HepG2 (cell line): ENCODE measurements at regions not wholly inside any gene's neighbourhood (a gene's known extent, or its start where the extent isn't known, plus 50 kb on each side); places are given as distances from the start of the nearest gene placed in this dataset.

ENCODE experiments used
- ATAC-seq: fragments of 200-7000 bp; cut with Tn5 transposase; 3 replicates; pipeline ENCODE4 v1.9.1; 2020; ENCODE audit warnings: mild to moderate bottlenecking, moderate library complexity
- BruUV-seq: library from RNA; stranded (reverse); fragments of 400-500 nt; replicated peaks from 2 replicates; lab custom pipeline; 2021; lab: Mats Ljungman, UMichigan
- CTCF ChIA-PET: fragments of 300-600 bp; formaldehyde crosslinking; extraction: SDS; loops from one replicate; lab custom pipeline; 2021; ENCODE audit warnings: low total read pairs, inconsistent platforms, low intra/inter-chr PET ratio; lab: Yijun Ruan, JAX
- POLR2A ChIA-PET: fragments of 350-600 bp; sonication (Branson Sonifier 250); formaldehyde crosslinking; loops from one replicate; lab custom pipeline; 2020; ENCODE audit warnings: antibody characterized with exemption, inconsistent platforms; lab: Yijun Ruan, JAX
- DNase-seq: peaks from one replicate; pipeline ENCODE4 v3.0.0-alpha.2; 2015; ENCODE audit warnings: low spot score
- FAIRE-seq: peaks from 3 replicates; lab custom pipeline; 2011; peaks lifted over from hg19 to GRCh38; lab: Jason Lieb, UNC
- H2AFZ ChIP-seq: one replicate; pipeline ENCODE4 v1.6.1; 2011; ENCODE audit warnings: low read length, inconsistent platforms
- H3K27ac ChIP-seq: fragments of 300-600 bp; 3 replicates; pipeline ENCODE4 v1.8.0; 2011; ENCODE audit warnings: mixed run types, mild to moderate bottlenecking, mixed read lengths, low read length, inconsistent platforms; ENCODE audit not compliant: insufficient read depth; ENCODE audit errors: extremely low read length
- H3K27me3 ChIP-seq, 2 experiments: fragments of 200-600 bp in 1 of 2; 2 replicates in 1 of 2; 3 replicates in 1 of 2; pipeline versions ENCODE4 v1.6.0 to v1.8.0; 2011; ENCODE audit warnings: low read length in 2 of 2, mild to moderate bottlenecking in 2 of 2, moderate library complexity in 2 of 2, inconsistent platforms in 1 of 2; ENCODE audit not compliant: insufficient read depth in 2 of 2, control insufficient read depth in 1 of 2
- H3K36me3 ChIP-seq, 2 experiments: fragments of 200-600 bp in 1 of 2; replicated peaks in 1 of 2; 2 replicates in 1 of 2; 3 replicates in 1 of 2; pipeline versions ENCODE4 v1.5.1 to v1.8.0; 2011; ENCODE audit warnings: low read length in 2 of 2, inconsistent platforms in 1 of 2; ENCODE audit not compliant: insufficient read depth in 2 of 2, control insufficient read depth in 1 of 2
- H3K4me1 ChIP-seq: 2 replicates; pipeline ENCODE4 v1.5.1; 2012; ENCODE audit warnings: low read length, inconsistent platforms; ENCODE audit not compliant: insufficient read depth
- H3K4me2 ChIP-seq: 2 replicates; pipeline ENCODE4 v1.6.0; 2011; ENCODE audit warnings: low read depth, low read length, inconsistent platforms
- H3K4me3 ChIP-seq, 3 experiments: fragments of 200-600 bp in 1 of 3; sonication (generic), shearing (Covaris generic) in 1 of 3; replicated peaks in 1 of 3; 2 replicates each; pipeline ENCODE4 v1.5.1; 2011 to 2016; ENCODE audit warnings: low read length in 3 of 3, inconsistent platforms in 2 of 3, low read depth in 2 of 3, mild to moderate bottlenecking in 2 of 3, control low read depth in 1 of 3, mixed read lengths in 1 of 3; ENCODE audit not compliant: insufficient read depth in 1 of 3
- H3K79me2 ChIP-seq: one replicate; pipeline ENCODE4 v1.6.1; 2011; ENCODE audit warnings: low read length, inconsistent platforms; ENCODE audit not compliant: insufficient read depth
- H3K9ac ChIP-seq: 2 replicates; pipeline ENCODE4 v1.6.0; 2011; ENCODE audit warnings: mild to moderate bottlenecking, low read depth, low read length, inconsistent platforms; ENCODE audit not compliant: insufficient read depth
- H3K9me3 ChIP-seq: 2 replicates; pipeline ENCODE4 v1.5.1; 2012; ENCODE audit warnings: mild to moderate bottlenecking, low read length
- H4K20me1 ChIP-seq: 2 replicates; pipeline ENCODE4 v1.6.0; 2011; ENCODE audit warnings: inconsistent platforms, mild to moderate bottlenecking, low read length, moderate library complexity; ENCODE audit not compliant: insufficient read depth
- MAFF ChIP-seq: IDR thresholded peaks from 2 replicates; pipeline ENCODE4 v1.6.1; 2011; ENCODE audit warnings: low read depth, low read length, improper control_type of control experiment
- SAFB2 ChIP-seq: sonication (generic); formaldehyde crosslinking; IDR thresholded peaks from 2 replicates; pipeline ENCODE4 v1.5.1; 2020; ENCODE audit warnings: missing genetic modification reagents, low read depth, mild to moderate bottlenecking, borderline replicate concordance
- TAF1 ChIP-seq: sonication (generic); formaldehyde crosslinking; IDR thresholded peaks from 2 replicates; pipeline ENCODE4 v1.4.0; 2020; ENCODE audit warnings: missing genetic modification reagents
- TAF15 ChIP-seq: fragments of 200-400 bp; formaldehyde crosslinking; IDR thresholded peaks from one replicate; pipeline ENCODE4 v1.6.1; 2018; ENCODE audit warnings: mild to moderate bottlenecking, low read depth, low read length; ENCODE audit not compliant: poor library complexity, severe bottlenecking
- TCF12 ChIP-seq, 2 experiments: fragments of 450-650 bp in 1 of 2; sonication (generic) in 1 of 2; formaldehyde crosslinking in 1 of 2; IDR thresholded peaks; 2 replicates each; pipeline versions ENCODE4 v1.6.1 to v1.8.0; 2017 to 2022; ENCODE audit warnings: antibody characterized with exemption in 1 of 2, mild to moderate bottlenecking in 1 of 2, missing genetic modification reagents in 1 of 2, moderate library complexity in 1 of 2
- ZNF614 ChIP-seq: IDR thresholded peaks from 2 replicates; pipeline ENCODE4 v1.6.1; 2018; ENCODE audit warnings: missing biosample characterization, missing genetic modification reagents, inconsistent platforms, borderline replicate concordance
- ZNF83 ChIP-seq: sonication (generic); formaldehyde crosslinking; IDR thresholded peaks from 2 replicates; pipeline ENCODE4 v1.4.0; 2020; ENCODE audit warnings: missing genetic modification reagents, mild to moderate bottlenecking, borderline replicate concordance
- ZNF883 ChIP-seq: sonication (generic); formaldehyde crosslinking; IDR thresholded peaks from 2 replicates; pipeline ENCODE4 v1.5.1; 2020; ENCODE audit warnings: mild to moderate bottlenecking, missing genetic modification reagents; ENCODE audit errors: not compliant biosample characterization
- in situ Hi-C: cut with HindIII; loops from 2 replicates; pipeline ENCODE4 v1.10.0; 2017; ENCODE audit warnings: low pct_unique_long_range_greater_than_20kb; ENCODE audit not compliant: extremely low pct_ligation_motif_present
- intact Hi-C: fragments of 100-400 bp; cut with micrococcal nuclease; formaldehyde crosslinking; loops from one replicate; pipeline ENCODE4 v1.10.0; 2022; ENCODE audit not compliant: unreplicated experiment
- TF ChIP-seq, protein P1 (sequence below): sonication (generic); formaldehyde crosslinking; IDR thresholded peaks from 2 replicates; pipeline ENCODE4 v1.5.1; 2020; ENCODE audit warnings: mild to moderate bottlenecking, missing genetic modification reagents, borderline replicate concordance
- TF ChIP-seq, protein P2 (sequence below): IDR thresholded peaks from 2 replicates; pipeline ENCODE4 v1.6.1; 2012; ENCODE audit warnings: inconsistent platforms
- TF ChIP-seq, protein P3 (sequence below): sonication (generic); formaldehyde crosslinking; IDR thresholded peaks from 2 replicates; pipeline ENCODE4 v1.4.0; 2020; ENCODE audit warnings: missing genetic modification reagents; ENCODE audit errors: not compliant biosample characterization
- TF ChIP-seq, protein P4 (sequence below): sonication (generic); formaldehyde crosslinking; IDR thresholded peaks from 2 replicates; pipeline ENCODE4 v1.5.0; 2020; ENCODE audit warnings: mild to moderate bottlenecking, missing genetic modification reagents, borderline replicate concordance
- TF ChIP-seq, protein P5 (sequence below): IDR thresholded peaks from 2 replicates; pipeline ENCODE4 v1.6.1; 2016

DNA sequence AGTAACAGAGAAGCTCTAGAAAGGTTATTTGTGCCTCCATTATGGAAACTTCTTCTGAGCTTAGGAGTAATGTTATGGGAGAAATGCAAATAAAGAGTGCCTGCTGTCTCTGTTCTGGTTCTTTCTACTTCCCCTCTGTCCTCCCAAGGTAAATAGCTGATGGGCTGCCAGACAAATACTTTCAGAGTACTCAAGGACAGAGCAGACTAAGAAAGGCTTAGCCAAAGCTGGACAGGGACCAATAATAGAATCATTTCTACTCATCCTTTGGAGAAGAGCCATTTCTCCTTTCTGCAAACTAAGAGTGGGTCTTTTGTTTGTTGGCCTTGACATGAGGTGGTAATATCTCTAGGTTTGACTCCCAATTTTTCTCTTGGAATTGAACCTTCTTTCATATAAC is 136.1 kb downstream of the MID1IP1 start:
- CTCF ChIA-PET: no interaction called here
- no peak for ATAC-seq
- no TSS peak for BruUV-seq
- Histone ChIP-seq H3K9ac (no peak overlapping the region), H3K4me3 (no peak overlapping the region), H3K9me3 (no peaks in the 10 kb centered on the region), H4K20me1 (no peaks in the 10 kb centered on the region), H2AFZ (no peak overlapping the region), H3K4me2 (no peak overlapping the region), H3K27me3 (no peaks in the 10 kb centered on the region), H3K79me2 (no peaks in the 10 kb centered on the region), H3K4me1 (no peaks in the 10 kb centered on the region; the same call in 1 of the 2 replicates), H3K27ac (no peak overlapping the region), H3K36me3 (no peaks in the 10 kb centered on the region)
- POLR2A ChIA-PET: no interaction called here
- FAIRE-seq: no peak
- in situ Hi-C loops (no loop called here), intact Hi-C loops (no loop called here)
- DNase-seq: peak; percentile 0
- TF ChIP-seq, protein P1, sequence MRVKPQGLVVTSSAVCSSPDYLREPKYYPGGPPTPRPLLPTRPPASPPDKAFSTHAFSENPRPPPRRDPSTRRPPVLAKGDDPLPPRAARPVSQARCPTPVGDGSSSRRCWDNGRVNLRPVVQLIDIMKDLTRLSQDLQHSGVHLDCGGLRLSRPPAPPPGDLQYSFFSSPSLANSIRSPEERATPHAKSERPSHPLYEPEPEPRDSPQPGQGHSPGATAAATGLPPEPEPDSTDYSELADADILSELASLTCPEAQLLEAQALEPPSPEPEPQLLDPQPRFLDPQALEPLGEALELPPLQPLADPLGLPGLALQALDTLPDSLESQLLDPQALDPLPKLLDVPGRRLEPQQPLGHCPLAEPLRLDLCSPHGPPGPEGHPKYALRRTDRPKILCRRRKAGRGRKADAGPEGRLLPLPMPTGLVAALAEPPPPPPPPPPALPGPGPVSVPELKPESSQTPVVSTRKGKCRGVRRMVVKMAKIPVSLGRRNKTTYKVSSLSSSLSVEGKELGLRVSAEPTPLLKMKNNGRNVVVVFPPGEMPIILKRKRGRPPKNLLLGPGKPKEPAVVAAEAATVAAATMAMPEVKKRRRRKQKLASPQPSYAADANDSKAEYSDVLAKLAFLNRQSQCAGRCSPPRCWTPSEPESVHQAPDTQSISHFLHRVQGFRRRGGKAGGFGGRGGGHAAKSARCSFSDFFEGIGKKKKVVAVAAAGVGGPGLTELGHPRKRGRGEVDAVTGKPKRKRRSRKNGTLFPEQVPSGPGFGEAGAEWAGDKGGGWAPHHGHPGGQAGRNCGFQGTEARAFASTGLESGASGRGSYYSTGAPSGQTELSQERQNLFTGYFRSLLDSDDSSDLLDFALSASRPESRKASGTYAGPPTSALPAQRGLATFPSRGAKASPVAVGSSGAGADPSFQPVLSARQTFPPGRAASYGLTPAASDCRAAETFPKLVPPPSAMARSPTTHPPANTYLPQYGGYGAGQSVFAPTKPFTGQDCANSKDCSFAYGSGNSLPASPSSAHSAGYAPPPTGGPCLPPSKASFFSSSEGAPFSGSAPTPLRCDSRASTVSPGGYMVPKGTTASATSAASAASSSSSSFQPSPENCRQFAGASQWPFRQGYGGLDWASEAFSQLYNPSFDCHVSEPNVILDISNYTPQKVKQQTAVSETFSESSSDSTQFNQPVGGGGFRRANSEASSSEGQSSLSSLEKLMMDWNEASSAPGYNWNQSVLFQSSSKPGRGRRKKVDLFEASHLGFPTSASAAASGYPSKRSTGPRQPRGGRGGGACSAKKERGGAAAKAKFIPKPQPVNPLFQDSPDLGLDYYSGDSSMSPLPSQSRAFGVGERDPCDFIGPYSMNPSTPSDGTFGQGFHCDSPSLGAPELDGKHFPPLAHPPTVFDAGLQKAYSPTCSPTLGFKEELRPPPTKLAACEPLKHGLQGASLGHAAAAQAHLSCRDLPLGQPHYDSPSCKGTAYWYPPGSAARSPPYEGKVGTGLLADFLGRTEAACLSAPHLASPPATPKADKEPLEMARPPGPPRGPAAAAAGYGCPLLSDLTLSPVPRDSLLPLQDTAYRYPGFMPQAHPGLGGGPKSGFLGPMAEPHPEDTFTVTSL (CRISPR knock-in tag): no peak
- TF ChIP-seq MAFF: no peak
- no peak for TF ChIP-seq ZNF883
- TF ChIP-seq ZNF614: no peak
- no peak for TF ChIP-seq TCF12 (IDR thresholded peaks at IDR 0.05)
- no peak for TF ChIP-seq TCF12 (CRISPR knock-in tag; IDR thresholded peaks at IDR 0.05)
- TF ChIP-seq SAFB2 (CRISPR knock-in tag): no peak
- TF ChIP-seq, protein P2, sequence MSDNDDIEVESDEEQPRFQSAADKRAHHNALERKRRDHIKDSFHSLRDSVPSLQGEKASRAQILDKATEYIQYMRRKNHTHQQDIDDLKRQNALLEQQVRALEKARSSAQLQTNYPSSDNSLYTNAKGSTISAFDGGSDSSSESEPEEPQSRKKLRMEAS: no peak
- no peak for TF ChIP-seq ZNF83 (CRISPR knock-in tag)
- TF ChIP-seq, protein P3, sequence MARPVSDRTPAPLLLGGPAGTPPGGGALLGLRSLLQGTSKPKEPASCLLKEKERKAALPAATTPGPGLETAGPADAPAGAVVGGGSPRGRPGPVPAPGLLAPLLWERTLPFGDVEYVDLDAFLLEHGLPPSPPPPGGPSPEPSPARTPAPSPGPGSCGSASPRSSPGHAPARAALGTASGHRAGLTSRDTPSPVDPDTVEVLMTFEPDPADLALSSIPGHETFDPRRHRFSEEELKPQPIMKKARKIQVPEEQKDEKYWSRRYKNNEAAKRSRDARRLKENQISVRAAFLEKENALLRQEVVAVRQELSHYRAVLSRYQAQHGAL: no peak
- TF ChIP-seq, protein P4, sequence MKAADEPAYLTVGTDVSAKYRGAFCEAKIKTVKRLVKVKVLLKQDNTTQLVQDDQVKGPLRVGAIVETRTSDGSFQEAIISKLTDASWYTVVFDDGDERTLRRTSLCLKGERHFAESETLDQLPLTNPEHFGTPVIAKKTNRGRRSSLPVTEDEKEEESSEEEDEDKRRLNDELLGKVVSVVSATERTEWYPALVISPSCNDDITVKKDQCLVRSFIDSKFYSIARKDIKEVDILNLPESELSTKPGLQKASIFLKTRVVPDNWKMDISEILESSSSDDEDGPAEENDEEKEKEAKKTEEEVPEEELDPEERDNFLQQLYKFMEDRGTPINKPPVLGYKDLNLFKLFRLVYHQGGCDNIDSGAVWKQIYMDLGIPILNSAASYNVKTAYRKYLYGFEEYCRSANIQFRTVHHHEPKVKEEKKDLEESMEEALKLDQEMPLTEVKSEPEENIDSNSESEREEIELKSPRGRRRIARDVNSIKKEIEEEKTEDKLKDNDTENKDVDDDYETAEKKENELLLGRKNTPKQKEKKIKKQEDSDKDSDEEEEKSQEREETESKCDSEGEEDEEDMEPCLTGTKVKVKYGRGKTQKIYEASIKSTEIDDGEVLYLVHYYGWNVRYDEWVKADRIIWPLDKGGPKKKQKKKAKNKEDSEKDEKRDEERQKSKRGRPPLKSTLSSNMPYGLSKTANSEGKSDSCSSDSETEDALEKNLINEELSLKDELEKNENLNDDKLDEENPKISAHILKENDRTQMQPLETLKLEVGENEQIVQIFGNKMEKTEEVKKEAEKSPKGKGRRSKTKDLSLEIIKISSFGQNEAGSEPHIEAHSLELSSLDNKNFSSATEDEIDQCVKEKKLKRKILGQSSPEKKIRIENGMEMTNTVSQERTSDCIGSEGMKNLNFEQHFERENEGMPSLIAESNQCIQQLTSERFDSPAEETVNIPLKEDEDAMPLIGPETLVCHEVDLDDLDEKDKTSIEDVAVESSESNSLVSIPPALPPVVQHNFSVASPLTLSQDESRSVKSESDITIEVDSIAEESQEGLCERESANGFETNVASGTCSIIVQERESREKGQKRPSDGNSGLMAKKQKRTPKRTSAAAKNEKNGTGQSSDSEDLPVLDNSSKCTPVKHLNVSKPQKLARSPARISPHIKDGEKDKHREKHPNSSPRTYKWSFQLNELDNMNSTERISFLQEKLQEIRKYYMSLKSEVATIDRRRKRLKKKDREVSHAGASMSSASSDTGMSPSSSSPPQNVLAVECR: no peak
- no peak for TF ChIP-seq TAF15
- no peak for TF ChIP-seq TAF1 (CRISPR knock-in tag)
- TF ChIP-seq, protein P5, sequence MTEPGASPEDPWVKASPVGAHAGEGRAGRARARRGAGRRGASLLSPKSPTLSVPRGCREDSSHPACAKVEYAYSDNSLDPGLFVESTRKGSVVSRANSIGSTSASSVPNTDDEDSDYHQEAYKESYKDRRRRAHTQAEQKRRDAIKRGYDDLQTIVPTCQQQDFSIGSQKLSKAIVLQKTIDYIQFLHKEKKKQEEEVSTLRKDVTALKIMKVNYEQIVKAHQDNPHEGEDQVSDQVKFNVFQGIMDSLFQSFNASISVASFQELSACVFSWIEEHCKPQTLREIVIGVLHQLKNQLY (CRISPR knock-in tag): no peak
